ENCODE measurements at regions not wholly inside any gene's neighbourhood (a gene's known extent, or its start where the extent isn't known, plus 50 kb on each side); places are given as distances from the start of the nearest gene placed in this dataset.

- TF ChIP-seq RAD21 (IDR thresholded peaks at IDR 0.05; ENCODE audit: low read length) (no peak), TAF1 (IDR thresholded peaks at IDR 0.05; ENCODE audit: borderline replicate concordance, low read depth, low read length) (no peak), EP300 (IDR thresholded peaks at IDR 0.05; ENCODE audit: borderline replicate concordance in 1 of 2, low read depth in 1 of 2, low read length in 1 of 2) (no peak), MAX (IDR thresholded peaks at IDR 0.05; ENCODE audit: low read depth) (no peak), TEAD4 (IDR thresholded peaks at IDR 0.05; ENCODE audit: borderline replicate concordance, insufficient read depth) (no peak), CTCF (IDR thresholded peaks at IDR 0.05) (no peak), EZH2phosphoT487 (IDR thresholded peaks at IDR 0.05; ENCODE audit: borderline replicate concordance, low read depth) (no peak), FOXM1 (IDR thresholded peaks at IDR 0.05; ENCODE audit: low read depth) (no peak), MXI1 (IDR thresholded peaks at IDR 0.05; ENCODE audit: low read depth, low read length) (no peak), RXRA (IDR thresholded peaks at IDR 0.05; ENCODE audit: borderline replicate concordance, low read depth) (no peak), RFX5 (IDR thresholded peaks at IDR 0.05; ENCODE audit: low read length) (no peak)
Observed at GRCh38 chr20:10939331-10939941, 265.6 kb upstream of the JAG1 start.
